ENCODE measurements at regions not wholly inside any gene's neighbourhood (a gene's known extent, or its start where the extent isn't known, plus 50 kb on each side); places are given as distances from the start of the nearest gene placed in this dataset.

DNA sequence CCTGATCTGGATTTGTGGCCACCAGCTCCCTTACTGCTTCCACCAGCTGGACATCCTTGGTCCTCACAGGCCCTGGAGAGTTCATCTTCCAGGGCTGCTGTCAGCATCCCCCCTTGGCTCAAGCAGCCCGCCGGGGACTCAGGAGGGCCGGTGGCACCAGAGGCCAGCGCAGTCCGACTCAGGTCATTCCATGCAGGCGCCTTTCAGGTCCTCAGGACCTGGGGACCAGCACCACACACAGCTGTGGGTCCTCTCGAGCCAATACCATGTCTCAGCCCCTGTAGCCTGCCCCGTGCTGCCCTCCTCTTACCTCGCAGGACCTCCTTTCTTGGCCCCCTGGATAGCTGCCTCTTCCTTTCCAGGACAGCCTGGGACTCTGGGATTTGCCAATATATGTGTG is 145.5 kb downstream of the BMS1 start:
- Histone ChIP-seq H3K4me2 (ENCODE audit: control insufficient read depth, insufficient read depth) (no peak overlapping the region), H4K20me1 (ENCODE audit: control insufficient read depth, insufficient read depth) (no peaks in the 10 kb centered on the region), H3K9ac (ENCODE audit: control insufficient read depth, insufficient read depth, low read length) (no peak overlapping the region), H3K36me3 (ENCODE audit: control insufficient read depth in 2 of 2, insufficient read depth in 2 of 2, low read length in 1 of 2) (no peaks in the 10 kb centered on the region), H3K79me2 (ENCODE audit: control insufficient read depth, insufficient read depth, low read length) (no peaks in the 10 kb centered on the region), H3K4me3 (no peak overlapping the region), H3K9me3 (replicated peaks; ENCODE audit: control insufficient read depth, insufficient read depth, low read length) (no peaks in the 10 kb centered on the region), H3K4me1 (ENCODE audit: control insufficient read depth, insufficient read depth, low read length) (no peaks in the 10 kb centered on the region), H3K27ac (ENCODE audit: control insufficient read depth, insufficient read depth) (no peak overlapping the region), H2AFZ (ENCODE audit: control insufficient read depth, low read depth, low read length) (no peak overlapping the region), H3K27me3 (replicated peaks in 1 of 2; ENCODE audit: control insufficient read depth in 2 of 2, insufficient read depth in 2 of 2, low read length in 1 of 2) (peaks cover 0 to 2% of the 10 kb centered on the region in 2 experiments; a peak in 2 of 4 replicates)
- BruUV-seq (replicated peaks), result no TSS peak
- 19% methylated on average over 9 of the region's 9 CpGs for WGBS (ENCODE audit: insufficient coverage, insufficient replicate concordance, low lambda C conversion rate, missing lambda C conversion rate)
- CTCF ChIA-PET, result no interaction called here
- ATAC-seq (no peak), DNase-seq (ENCODE audit: low read depth, low spot score) (no peak), FAIRE-seq (no peak)
- SMC1A ChIA-PET (ENCODE audit: uncharacterized antibody, unreplicated experiment), result no interaction called here
- in situ Hi-C loops (cut with MboI), result no loop called here
- POLR2A ChIA-PET, result interaction anchor here (0.5 kb wide), 1 partner anchor 11 kb away, joined by 3 read pairs; no protein-coding TSS in a partner anchor
- TF ChIP-seq IRF5 (IDR thresholded peaks at IDR 0.05; ENCODE audit: borderline replicate concordance) (no peak), RAD51 (IDR thresholded peaks at IDR 0.05) (no peak), NFXL1 (IDR thresholded peaks at IDR 0.05; ENCODE audit: borderline replicate concordance) (no peak), YBX1 (IDR thresholded peaks at IDR 0.05) (no peak), RELB (IDR thresholded peaks at IDR 0.05; ENCODE audit: low read depth) (no peak), ATF3 (IDR thresholded peaks at IDR 0.05; ENCODE audit: borderline replicate concordance, extremely low read depth, low read depth, low read length) (no peak)
- TF ChIP-seq, protein P1, sequence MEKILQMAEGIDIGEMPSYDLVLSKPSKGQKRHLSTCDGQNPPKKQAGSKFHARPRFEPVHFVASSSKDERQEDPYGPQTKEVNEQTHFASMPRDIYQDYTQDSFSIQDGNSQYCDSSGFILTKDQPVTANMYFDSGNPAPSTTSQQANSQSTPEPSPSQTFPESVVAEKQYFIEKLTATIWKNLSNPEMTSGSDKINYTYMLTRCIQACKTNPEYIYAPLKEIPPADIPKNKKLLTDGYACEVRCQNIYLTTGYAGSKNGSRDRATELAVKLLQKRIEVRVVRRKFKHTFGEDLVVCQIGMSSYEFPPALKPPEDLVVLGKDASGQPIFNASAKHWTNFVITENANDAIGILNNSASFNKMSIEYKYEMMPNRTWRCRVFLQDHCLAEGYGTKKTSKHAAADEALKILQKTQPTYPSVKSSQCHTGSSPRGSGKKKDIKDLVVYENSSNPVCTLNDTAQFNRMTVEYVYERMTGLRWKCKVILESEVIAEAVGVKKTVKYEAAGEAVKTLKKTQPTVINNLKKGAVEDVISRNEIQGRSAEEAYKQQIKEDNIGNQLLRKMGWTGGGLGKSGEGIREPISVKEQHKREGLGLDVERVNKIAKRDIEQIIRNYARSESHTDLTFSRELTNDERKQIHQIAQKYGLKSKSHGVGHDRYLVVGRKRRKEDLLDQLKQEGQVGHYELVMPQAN (conservative IDR thresholded peaks at IDR 0.05), result no peak
- RAD21 ChIA-PET (ENCODE audit: unreplicated experiment), result no interaction called here
- intact Hi-C loops (cut with micrococcal nuclease; ENCODE audit: unreplicated experiment), result no loop called here

All from GM12878 (cell line).